NCI-H2029 (cell line): ENCODE measurements at regions not wholly inside any gene's neighbourhood (a gene's known extent, or its start where the extent isn't known, plus 50 kb on each side); places are given as distances from the start of the nearest gene placed in this dataset.
"Not testable (repeated sequence)": the region's sequence is repeated elsewhere in the genome, so short reads cannot be mapped to it uniquely, and the experiment has no call there.

Source experiments
- DNase-seq: peaks from one replicate; lab custom pipeline; 2025; lab: John Stamatoyannopoulos, UW

GRCh38 chr5:52015760-52016159 lies 632.5 kb downstream of the ISL1 start:
- peak; percentile 30 for DNase-seq

GRCh38 chr5:52017567-52017966 lies 634.3 kb downstream of the ISL1 start:
- no peak for DNase-seq

GRCh38 chr5:52024359-52024758 lies 641.1 kb downstream of the ISL1 start:
- no peak for DNase-seq

GRCh38 chr5:52029836-52030235 lies 646.6 kb downstream of the ISL1 start:
- DNase-seq = not testable (repeated sequence)

GRCh38 chr5:52041842-52042241 lies 658.6 kb downstream of the ISL1 start:
- DNase-seq = no peak

- DNase-seq = no peak
These were observed 659.9 kb downstream of the ISL1 start for GRCh38 chr5:52043137-52043536.

GRCh38 chr5:52043543-52043942 lies 660.3 kb downstream of the ISL1 start:
- peak; percentile 44 for DNase-seq

- no peak for DNase-seq
These were observed 668.5 kb downstream of the ISL1 start for GRCh38 chr5:52051759-52052158.

GRCh38 chr5:52063186-52063585 lies 679.9 kb downstream of the ISL1 start:
- no peak for DNase-seq

GRCh38 chr5:52065182-52065581 lies 681.9 kb downstream of the ISL1 start:
- DNase-seq = no peak

- no peak for DNase-seq
These were observed 686.7 kb downstream of the ISL1 start for GRCh38 chr5:52069997-52070396.

- no peak for DNase-seq
These were observed 690.9 kb downstream of the ISL1 start for GRCh38 chr5:52073993-52074689.

- DNase-seq = no peak
These were observed 694.9 kb downstream of the ISL1 start for GRCh38 chr5:52077941-52078815.

GRCh38 chr5:52102311-52102710 lies 685.4 kb upstream of the ITGA1 start:
- DNase-seq = not testable (repeated sequence)

- no peak for DNase-seq
These were observed 680.4 kb upstream of the ITGA1 start for GRCh38 chr5:52107210-52107905.

GRCh38 chr5:52119768-52120167 lies 667.9 kb upstream of the ITGA1 start:
- no peak for DNase-seq

- no peak for DNase-seq
These were observed 655.7 kb upstream of the ITGA1 start for GRCh38 chr5:52132053-52132452.

GRCh38 chr5:52134013-52134650 lies 653.6 kb upstream of the ITGA1 start:
- DNase-seq = peak; percentile 6

- DNase-seq = no peak
These were observed 647.7 kb upstream of the ITGA1 start for GRCh38 chr5:52139888-52140615.

GRCh38 chr5:52148679-52149078 lies 639.0 kb upstream of the ITGA1 start:
- no peak for DNase-seq

GRCh38 chr5:52150501-52150900 lies 637.2 kb upstream of the ITGA1 start:
- DNase-seq = no peak

GRCh38 chr5:52156809-52157208 lies 630.9 kb upstream of the ITGA1 start:
- not testable (repeated sequence) for DNase-seq
